HG02852 (cell line): ENCODE measurements at regions not wholly inside any gene's neighbourhood (a gene's known extent, or its start where the extent isn't known, plus 50 kb on each side); places are given as distances from the start of the nearest gene placed in this dataset.

ENCODE experiments used
- ATAC-seq: cut with Tn5 transposase; IDR thresholded peaks from one replicate; pipeline ENCODE4 v1.9.1; 2021; ENCODE audit warnings: mild to moderate bottlenecking, moderate library complexity; ENCODE audit not compliant: unreplicated experiment

GRCh38 chr13:64428196-64428595 lies 2801.9 kb downstream of the PCDH9 start:
- ATAC-seq: no peak

- ATAC-seq: no peak
These were observed 2806.7 kb downstream of the PCDH9 start for GRCh38 chr13:64423467-64423866.

GRCh38 chr13:64420181-64420580 lies 2810.0 kb downstream of the PCDH9 start:
- ATAC-seq: no peak

DNA sequence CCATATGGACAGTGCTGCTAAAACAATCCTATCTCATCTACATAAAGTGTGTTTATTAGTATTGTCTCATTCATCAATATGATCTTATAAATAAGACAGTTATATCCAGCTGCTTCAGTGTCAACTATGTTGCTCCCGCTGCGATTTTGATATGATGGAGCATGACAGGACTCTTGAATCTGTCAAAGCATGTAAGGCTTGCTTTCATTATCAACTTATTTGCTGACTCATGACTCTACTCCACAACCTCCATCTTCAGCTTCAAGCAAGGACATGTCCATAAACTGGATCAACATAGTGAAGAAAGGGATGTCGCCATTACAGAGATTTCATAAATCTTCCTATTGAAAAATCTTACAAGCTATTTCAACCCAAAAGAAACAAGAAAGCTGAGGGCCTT lies 2812.6 kb downstream of the PCDH9 start:
- no peak for ATAC-seq

- no peak for ATAC-seq
These were observed 2815.8 kb downstream of the PCDH9 start for GRCh38 chr13:64414381-64414780.

GRCh38 chr13:64413529-64413928 lies 2816.6 kb downstream of the PCDH9 start:
- no peak for ATAC-seq

DNA sequence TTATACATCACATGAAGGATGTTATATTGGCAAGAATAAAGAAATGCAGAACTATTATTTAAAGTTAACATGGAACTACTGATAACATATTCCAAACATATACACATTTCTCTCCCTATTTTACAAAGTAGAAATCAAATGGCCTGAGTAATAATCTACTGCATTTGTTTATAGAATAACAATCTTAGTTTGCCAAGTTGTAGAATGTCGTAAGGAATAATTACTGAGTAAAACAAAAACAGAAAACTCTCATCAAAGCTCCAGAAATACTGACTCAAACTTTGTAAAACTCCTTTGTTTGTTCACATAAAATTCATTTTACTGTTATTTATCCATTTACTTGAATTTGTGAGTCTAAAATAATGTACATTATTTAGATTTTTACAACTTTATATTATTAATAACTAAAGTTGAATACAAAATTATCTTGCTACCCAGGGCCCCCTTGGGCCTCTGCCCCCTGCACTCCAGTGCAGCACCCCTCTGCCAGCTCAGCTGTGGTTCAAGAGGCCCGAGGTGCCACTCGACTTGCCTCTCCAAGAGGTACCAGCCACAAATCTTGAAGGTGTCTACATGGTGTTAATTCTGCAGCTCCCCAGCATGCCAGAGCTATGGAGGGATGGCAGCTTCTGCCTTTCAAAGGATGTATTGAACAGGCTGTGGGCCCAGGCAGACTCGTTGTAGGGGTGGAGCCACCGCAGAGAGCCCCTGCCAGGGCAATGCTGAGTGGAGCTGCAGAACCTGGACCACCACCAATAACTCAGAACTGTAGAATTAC lies 2819.7 kb downstream of the PCDH9 start:
- ATAC-seq: no peak

- ATAC-seq: no peak
These were observed 2832.4 kb downstream of the PCDH9 start for GRCh38 chr13:64397701-64398100.

GRCh38 chr13:64377606-64378005 lies 2852.5 kb downstream of the PCDH9 start:
- ATAC-seq: no peak

DNA sequence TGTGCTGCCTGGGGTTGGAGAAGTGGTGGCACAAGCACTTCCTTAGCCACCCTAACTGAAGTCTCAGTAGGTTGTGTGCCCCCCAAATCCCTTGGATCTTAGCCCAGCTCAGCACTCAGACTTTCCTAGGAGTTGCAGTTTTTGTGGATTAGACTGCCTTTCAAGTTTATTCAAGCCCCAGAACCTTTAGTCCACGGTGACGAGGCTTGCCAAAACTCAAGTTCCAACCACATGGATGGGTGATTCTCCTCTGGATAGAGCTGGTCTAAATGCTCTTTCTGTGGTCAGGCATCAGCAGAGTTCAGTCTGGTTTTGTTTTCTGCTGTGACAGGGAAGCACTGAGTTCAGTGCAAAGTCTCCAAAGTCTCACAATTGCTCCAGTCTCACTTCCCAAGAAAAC lies 2858.7 kb downstream of the PCDH9 start:
- ATAC-seq: no peak

DNA sequence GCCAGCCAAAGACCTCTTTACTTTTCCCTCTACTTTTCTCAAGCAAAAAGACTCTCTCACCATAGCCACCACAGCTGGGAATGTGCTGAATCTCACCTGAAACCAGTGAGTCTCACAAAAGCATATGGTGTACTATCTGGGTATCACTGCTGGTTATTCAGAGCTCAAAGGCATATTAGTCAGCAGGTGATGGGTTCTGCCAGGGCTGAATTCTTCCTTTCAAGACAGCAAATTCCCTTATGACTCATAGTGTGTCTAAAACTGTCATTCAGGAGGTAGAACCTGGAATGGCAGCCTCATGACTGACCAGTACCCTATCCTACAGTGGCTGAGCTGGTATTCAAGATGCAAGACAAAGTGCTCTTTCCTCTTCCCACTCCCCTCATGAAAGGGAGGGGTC lies 2859.1 kb downstream of the PCDH9 start:
- no peak for ATAC-seq

DNA sequence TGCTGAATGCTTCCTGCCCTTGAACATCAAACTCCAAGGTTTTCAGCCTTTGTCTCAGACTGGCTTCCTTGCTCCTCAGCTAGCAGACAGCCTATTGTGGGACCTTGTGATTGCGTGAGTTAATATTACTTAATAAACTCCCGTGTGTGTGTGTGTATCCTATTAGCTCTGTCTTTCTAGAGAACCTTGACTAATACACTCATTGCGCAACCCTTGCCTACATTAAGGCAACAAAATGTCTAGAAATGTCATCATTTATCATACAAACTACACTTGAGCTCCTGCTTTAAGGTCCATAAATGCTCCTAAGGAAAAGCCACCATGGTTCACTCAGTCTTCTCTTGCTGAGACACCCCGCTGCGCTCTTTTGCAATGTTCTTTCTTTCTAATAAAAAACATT lies 2861.0 kb downstream of the PCDH9 start:
- no peak for ATAC-seq

DNA sequence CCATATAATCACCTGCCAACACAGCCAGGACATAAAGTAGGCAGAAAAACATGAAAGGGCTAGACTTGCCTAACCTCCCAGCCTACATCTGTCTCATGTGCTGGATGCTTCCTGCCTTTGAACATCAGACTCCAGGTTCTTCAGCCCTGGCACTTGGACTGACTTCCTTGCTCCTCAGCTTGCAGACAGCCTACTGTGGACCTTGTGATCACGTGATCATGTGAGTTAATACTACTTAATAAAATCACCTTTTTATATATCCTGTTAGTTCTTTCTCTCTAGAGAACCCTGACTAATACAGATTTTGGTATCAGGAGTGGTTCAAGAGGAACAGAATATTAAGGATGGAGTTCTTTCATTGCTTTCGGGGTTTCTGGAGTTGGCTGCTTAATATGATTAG lies 2867.6 kb downstream of the PCDH9 start:
- ATAC-seq: no peak

DNA sequence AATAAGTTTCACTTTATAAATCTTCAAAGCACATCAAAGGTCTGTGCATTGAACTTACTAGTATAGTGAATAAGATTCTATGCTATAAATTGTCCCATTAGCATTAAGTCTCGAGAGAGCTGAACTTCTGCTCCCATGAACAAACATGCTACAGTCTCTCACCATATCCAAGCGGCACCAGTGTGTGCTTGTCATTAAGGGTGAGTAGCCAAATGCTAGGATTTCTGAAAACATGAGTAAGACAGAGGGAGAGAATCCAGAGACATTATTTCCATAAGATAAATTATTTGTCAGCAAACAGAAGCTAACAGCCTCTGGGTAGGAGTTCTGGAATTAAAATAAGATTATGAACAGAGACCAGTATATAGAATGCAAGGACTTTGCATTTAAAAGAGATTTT lies 2882.5 kb downstream of the PCDH9 start:
- ATAC-seq: no peak

DNA sequence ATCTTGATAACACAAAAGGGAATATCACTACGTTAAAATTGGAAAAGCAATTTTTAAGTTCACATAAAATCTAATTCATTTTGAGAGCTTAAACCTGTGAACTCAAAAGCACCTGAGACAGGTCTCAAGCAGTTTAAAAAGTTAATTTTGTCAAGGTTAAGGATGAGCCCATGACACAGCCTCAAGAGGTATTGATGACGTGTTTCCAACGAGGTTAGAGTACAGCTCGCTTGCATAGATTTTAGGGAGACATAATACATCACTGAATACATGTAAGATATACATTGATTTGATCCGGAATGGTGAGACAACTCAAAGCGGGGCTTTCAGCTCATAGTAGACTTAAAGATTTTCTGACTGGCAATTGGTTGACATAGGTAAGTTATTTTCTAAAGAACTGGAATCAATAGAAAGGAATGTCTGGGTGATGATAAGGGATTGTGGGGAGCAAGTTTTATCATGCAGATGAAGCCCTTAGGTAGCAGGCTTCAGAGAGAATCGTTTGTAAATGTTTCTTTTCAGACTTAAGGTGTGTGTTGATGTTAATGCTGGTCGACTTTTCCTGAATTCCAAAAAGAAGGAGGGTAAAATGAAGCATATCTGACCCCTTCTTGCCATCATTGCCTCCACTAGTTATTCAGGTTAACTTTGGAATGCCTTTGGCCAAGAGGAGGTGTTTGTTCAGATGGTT lies 2890.6 kb downstream of the PCDH9 start:
- ATAC-seq: no peak

GRCh38 chr13:64338671-64339070 lies 2891.5 kb downstream of the PCDH9 start:
- no peak for ATAC-seq

DNA sequence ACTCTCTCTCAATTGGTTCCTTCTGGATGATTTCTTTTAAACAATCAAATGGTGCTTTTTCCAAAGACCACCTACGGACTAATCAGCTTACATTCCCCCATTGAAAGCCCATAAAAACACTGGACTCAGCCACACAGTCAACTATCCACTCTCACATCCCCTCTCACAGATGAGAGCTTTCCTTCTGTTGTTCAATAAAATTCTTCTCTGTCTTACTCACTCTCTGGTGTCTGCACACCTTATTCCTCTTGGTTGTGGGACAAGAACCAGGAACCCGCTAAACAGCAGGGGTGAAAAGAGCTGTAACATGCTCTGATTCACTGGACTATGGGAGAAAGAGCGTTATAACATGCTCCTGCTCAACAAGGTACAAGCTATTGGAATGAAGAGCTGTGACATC lies 2896.2 kb downstream of the PCDH9 start:
- ATAC-seq: no peak

DNA sequence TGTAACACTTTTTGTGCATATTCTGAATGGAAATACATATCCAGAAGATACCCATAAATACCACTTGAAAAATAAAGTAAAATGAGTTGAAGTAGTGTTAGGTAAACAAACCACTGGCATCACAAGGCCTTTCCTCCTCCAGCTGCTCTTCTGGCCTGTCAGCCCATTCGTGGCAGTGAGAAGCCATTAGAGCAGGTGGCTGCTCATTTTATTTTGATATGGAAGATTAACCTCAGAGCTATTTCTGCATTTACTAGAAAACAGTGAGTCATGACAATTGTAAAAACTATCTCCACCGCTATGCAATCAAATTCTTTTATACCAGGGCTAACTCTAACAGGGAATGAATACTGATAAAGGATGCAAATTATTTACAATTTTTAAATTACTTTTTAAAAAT lies 2898.1 kb downstream of the PCDH9 start:
- no peak for ATAC-seq

DNA sequence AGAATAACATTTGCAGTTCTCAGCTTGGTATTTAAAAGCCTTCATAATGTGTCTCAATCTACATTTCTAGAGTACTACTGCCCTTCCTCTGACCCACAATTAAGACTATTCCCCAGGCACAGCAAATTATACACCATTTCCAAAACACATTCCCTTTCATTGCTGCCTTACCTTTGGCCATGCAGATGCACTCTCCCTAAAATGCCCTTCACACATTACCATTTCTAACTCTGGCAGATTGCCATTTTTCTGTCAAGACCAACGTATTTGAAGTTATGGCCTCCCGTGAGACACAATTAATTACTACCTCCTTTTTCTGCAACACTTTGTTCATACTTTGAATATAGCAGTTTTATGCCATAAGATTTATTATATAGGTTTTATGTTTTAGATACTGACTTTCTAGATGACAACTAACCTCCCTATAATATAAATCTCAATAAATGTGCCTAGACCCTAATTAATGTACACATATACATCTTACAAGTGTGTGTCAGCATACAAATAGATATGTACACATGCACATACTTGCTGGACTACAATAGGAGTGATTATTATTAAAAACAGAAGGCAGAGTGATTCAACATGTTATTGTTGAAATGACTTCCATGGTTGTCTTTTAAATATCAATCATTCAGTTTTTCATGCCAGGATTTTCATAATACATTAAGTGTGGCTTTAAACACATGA lies 2902.5 kb downstream of the PCDH9 start:
- no peak for ATAC-seq

DNA sequence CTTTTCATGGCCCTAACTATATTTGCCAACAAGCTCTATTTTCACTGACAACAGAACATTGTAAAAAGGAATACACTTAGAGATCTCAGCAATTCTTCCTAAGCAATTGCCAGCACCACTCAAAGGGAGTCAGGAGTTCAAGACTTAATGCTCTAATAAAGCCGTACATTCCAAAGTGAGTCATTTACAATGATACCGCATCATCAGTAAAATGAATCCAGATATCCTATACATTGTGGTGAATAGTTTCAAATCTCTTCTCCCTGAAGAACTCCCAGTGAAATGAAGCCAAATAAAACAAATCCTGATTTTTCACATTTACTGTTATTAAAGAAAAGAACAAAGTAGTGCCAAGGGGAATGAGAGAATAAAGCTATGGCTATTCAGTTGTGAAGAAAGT lies 2898.7 kb upstream of the PCDH20 start:
- ATAC-seq: no peak

DNA sequence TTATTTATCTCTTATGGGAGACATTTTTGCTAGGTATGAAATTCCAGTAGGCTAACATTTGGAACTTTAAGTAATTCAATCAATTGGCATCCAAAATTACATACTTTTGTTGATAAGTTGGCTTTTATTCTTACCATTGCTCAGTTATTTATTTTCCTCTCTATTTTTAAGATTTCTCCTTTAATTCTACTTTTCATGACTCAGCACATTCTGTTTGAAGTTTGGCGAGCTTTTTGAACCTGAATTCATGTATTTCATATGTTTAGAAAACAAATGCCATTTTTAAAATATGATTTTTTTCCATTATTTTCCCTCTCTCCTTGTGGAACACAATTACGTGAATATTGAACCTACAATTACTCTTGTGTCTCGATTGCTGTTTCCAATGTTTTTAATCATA lies 2896.3 kb upstream of the PCDH20 start:
- ATAC-seq: no peak

GRCh38 chr13:64311112-64311511 lies 2895.5 kb upstream of the PCDH20 start:
- no peak for ATAC-seq
